WTC11 (cell line): ENCODE measurements at regions not wholly inside any gene's neighbourhood (a gene's known extent, or its start where the extent isn't known, plus 50 kb on each side); places are given as distances from the start of the nearest gene placed in this dataset.

Experiments
- ATAC-seq: fragments of 200-7000 bp; cut with Tn5 transposase; 2 replicates; pipeline ENCODE4 v1.10.0; 2021; ENCODE audit warnings: mild to moderate bottlenecking, moderate library complexity
- CTCF ChIA-PET: fragments of 300-600 bp; sonication (Branson Sonifier 250); formaldehyde crosslinking; loops from one replicate; lab custom pipeline; 2021; ENCODE audit warnings: antibody characterized with exemption; lab: Charles Lee
- POLR2A ChIA-PET: fragments of 350-600 bp; sonication (Branson Sonifier 250); formaldehyde crosslinking; loops from one replicate; lab custom pipeline; 2021; ENCODE audit warnings: antibody characterized with exemption; lab: Charles Lee
- DNase-seq: peaks from one replicate; pipeline ENCODE4 v3.0.0; 2021; ENCODE audit warnings: low spot score
- H3K27ac Mint-ChIP-seq: 2 replicates; pipeline ENCODE4 v1.8.0; 2021; ENCODE audit warnings: mixed read lengths
- H3K27me3 Mint-ChIP-seq: 2 replicates; pipeline ENCODE4 v1.8.0; 2021; ENCODE audit warnings: low read depth, mild to moderate bottlenecking, moderate library complexity, mixed read lengths
- H3K36me3 Mint-ChIP-seq: 2 replicates; pipeline ENCODE4 v1.8.0; 2021; ENCODE audit warnings: mixed read lengths
- H3K4me1 Mint-ChIP-seq: 2 replicates; pipeline ENCODE4 v1.8.0; 2022; ENCODE audit warnings: mixed read lengths
- H3K4me3 Mint-ChIP-seq: 2 replicates; pipeline ENCODE4 v1.8.0; 2021; ENCODE audit warnings: mild to moderate bottlenecking, moderate library complexity, mixed read lengths
- H3K9me3 Mint-ChIP-seq: 2 replicates; pipeline ENCODE4 v1.8.0; 2021; ENCODE audit warnings: mixed read lengths
- AFF4 ChIP-seq: sonication (generic); formaldehyde crosslinking; IDR thresholded peaks from 2 replicates; pipeline ENCODE4 v1.8.1; 2023; ENCODE audit warnings: mild to moderate bottlenecking, missing genetic modification reagents, borderline replicate concordance
- AR ChIP-seq: fragments of 250-450 bp; sonication (Bioruptor Pico); IDR thresholded peaks from 2 replicates; pipeline ENCODE4 v1.9.0; 2021; ENCODE audit warnings: mild to moderate bottlenecking
- ARID4B ChIP-seq: sonication (generic); formaldehyde crosslinking; IDR thresholded peaks from 2 replicates; pipeline ENCODE4 v1.8.0; 2023; ENCODE audit warnings: missing genetic modification reagents, mild to moderate bottlenecking, borderline replicate concordance
- ATF6 ChIP-seq: sonication (generic); formaldehyde crosslinking; IDR thresholded peaks from 2 replicates; pipeline ENCODE4 v1.8.1; 2023; ENCODE audit warnings: mild to moderate bottlenecking, missing genetic modification reagents
- CREB1 ChIP-seq: sonication (generic); formaldehyde crosslinking; IDR thresholded peaks from 2 replicates; pipeline ENCODE4 v1.8.0; 2023; ENCODE audit warnings: mild to moderate bottlenecking, missing genetic modification reagents
- ETV6 ChIP-seq: sonication (generic); formaldehyde crosslinking; IDR thresholded peaks from 2 replicates; pipeline ENCODE4 v1.8.1; 2022; ENCODE audit warnings: mild to moderate bottlenecking, missing genetic modification reagents
- FOXP1 ChIP-seq: sonication (generic); formaldehyde crosslinking; IDR thresholded peaks from 2 replicates; pipeline ENCODE4 v1.8.0; 2022; ENCODE audit warnings: missing genetic modification reagents, mild to moderate bottlenecking, moderate library complexity, borderline replicate concordance
- GRHL2 ChIP-seq: fragments of 250-450 bp; sonication (Bioruptor Pico); IDR thresholded peaks from 2 replicates; pipeline ENCODE4 v1.8.0; 2022; ENCODE audit warnings: mild to moderate bottlenecking, moderate library complexity; ENCODE audit not compliant: insufficient replicate concordance, severe bottlenecking
- HMGXB4 ChIP-seq: sonication (generic); formaldehyde crosslinking; IDR thresholded peaks from 2 replicates; pipeline ENCODE4 v1.8.1; 2023; ENCODE audit warnings: mild to moderate bottlenecking, moderate library complexity, missing genetic modification reagents
- KAT7 ChIP-seq: sonication (generic); formaldehyde crosslinking; IDR thresholded peaks from 2 replicates; pipeline ENCODE4 v1.8.1; 2023; ENCODE audit warnings: missing genetic modification reagents, mild to moderate bottlenecking, borderline replicate concordance
- PRDM15 ChIP-seq: sonication (generic); formaldehyde crosslinking; IDR thresholded peaks from 2 replicates; pipeline ENCODE4 v1.8.0; 2022; ENCODE audit warnings: missing genetic modification reagents
- ZNF232 ChIP-seq: sonication (generic); formaldehyde crosslinking; IDR thresholded peaks from 2 replicates; pipeline ENCODE4 v1.8.0; 2022; ENCODE audit warnings: mild to moderate bottlenecking, missing genetic modification reagents
- ZSCAN18 ChIP-seq: fragments of 250-450 bp; sonication (Bioruptor Pico); IDR thresholded peaks from 2 replicates; pipeline ENCODE4 v2.1.2; 2022; ENCODE audit warnings: mild to moderate bottlenecking, moderate library complexity

- TF ChIP-seq ZNF232 (no peak), GRHL2 (no peak), ATF6 (no peak), FOXP1 (CRISPR knock-in tag) (no peak), KAT7 (no peak), AFF4 (no peak), CREB1 (CRISPR knock-in tag) (no peak), ZSCAN18 (CRISPR knock-in tag) (no peak)
Measured at GRCh38 chr18:42533009-42533575, 578.1 kb downstream of the PIK3C3 start.

GRCh38 chr18:42533616-42534015 is 578.6 kb downstream of the PIK3C3 start:
- Mint-ChIP-seq H3K36me3 (no peaks in the 10 kb centered on the region), H3K9me3 (no peaks in the 10 kb centered on the region), H3K27me3 (no peaks in the 10 kb centered on the region), H3K4me3 (no peak overlapping the region), H3K27ac (no peak overlapping the region), H3K4me1 (no peaks in the 10 kb centered on the region)
- TF ChIP-seq PRDM15 (CRISPR knock-in tag): no peak
- TF ChIP-seq ETV6 (CRISPR knock-in tag): no peak
- TF ChIP-seq ARID4B (CRISPR knock-in tag): no peak
- TF ChIP-seq AR (CRISPR knock-in tag): no peak
- no peak for TF ChIP-seq HMGXB4 (CRISPR knock-in tag)
- ATAC-seq (no peak), DNase-seq (no peak)
- CTCF ChIA-PET: no interaction called here
- POLR2A ChIA-PET: no interaction called here

More at GRCh38 chr18:42533009-42533575, 578.1 kb downstream of the PIK3C3 start:
- POLR2A ChIA-PET: no interaction called here
- Mint-ChIP-seq H3K27me3 (no peaks in the 10 kb centered on the region), H3K27ac (no peak overlapping the region), H3K9me3 (no peaks in the 10 kb centered on the region), H3K4me3 (no peak overlapping the region), H3K36me3 (no peaks in the 10 kb centered on the region), H3K4me1 (no peaks in the 10 kb centered on the region)
- CTCF ChIA-PET: no interaction called here
- DNase-seq (no peak), ATAC-seq (no peak)
